GM18519 (cell line): ENCODE measurements at regions not wholly inside any gene's neighbourhood (a gene's known extent, or its start where the extent isn't known, plus 50 kb on each side); places are given as distances from the start of the nearest gene placed in this dataset.
"Not testable (repeated sequence)": the region's sequence is repeated elsewhere in the genome, so short reads cannot be mapped to it uniquely, and the experiment has no call there.

ENCODE experiments used
- ATAC-seq: cut with Tn5 transposase; IDR thresholded peaks from one replicate; pipeline ENCODE4 v1.9.1; 2021; ENCODE audit warnings: mild to moderate bottlenecking, moderate library complexity; ENCODE audit not compliant: unreplicated experiment, low FRiP score

GRCh38 chr6:27130668-27131428 lies 116.7 kb upstream of the PRSS16 start:
- no peak for ATAC-seq

GRCh38 chr6:27132282-27132531 lies 115.3 kb upstream of the PRSS16 start:
- not testable (repeated sequence) for ATAC-seq

DNA sequence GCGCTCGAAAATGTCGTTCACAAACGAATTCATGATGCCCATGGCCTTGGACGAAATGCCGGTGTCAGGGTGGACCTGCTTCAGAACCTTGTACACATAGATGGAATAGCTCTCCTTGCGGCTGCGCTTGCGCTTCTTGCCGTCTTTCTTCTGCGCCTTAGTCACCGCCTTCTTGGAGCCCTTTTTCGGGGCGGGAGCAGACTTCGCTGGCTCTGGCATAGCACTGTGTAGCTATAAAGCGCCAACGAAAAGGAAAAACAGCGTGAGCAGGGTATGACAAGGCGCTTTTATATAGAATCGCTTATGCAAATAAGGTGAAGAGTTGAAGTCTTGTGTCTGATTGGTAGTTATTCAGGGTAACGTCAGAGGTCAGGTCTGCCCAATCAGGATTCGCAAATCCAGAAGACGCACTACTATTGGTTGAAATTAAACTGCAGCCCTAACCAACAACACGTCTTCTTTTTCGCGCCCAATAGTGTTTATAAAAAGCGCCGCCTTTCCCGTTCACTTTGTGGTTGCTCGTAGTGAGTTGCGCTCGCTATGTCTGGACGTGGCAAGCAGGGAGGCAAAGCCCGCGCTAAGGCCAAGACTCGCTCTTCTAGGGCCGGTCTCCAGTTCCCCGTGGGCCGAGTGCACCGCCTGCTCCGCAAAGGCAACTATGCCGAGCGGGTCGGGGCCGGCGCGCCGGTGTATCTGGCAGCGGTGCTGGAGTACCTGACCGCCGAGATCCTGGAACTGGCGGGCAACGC lies 114.8 kb upstream of the PRSS16 start:
- peak; percentile 66 for ATAC-seq

DNA sequence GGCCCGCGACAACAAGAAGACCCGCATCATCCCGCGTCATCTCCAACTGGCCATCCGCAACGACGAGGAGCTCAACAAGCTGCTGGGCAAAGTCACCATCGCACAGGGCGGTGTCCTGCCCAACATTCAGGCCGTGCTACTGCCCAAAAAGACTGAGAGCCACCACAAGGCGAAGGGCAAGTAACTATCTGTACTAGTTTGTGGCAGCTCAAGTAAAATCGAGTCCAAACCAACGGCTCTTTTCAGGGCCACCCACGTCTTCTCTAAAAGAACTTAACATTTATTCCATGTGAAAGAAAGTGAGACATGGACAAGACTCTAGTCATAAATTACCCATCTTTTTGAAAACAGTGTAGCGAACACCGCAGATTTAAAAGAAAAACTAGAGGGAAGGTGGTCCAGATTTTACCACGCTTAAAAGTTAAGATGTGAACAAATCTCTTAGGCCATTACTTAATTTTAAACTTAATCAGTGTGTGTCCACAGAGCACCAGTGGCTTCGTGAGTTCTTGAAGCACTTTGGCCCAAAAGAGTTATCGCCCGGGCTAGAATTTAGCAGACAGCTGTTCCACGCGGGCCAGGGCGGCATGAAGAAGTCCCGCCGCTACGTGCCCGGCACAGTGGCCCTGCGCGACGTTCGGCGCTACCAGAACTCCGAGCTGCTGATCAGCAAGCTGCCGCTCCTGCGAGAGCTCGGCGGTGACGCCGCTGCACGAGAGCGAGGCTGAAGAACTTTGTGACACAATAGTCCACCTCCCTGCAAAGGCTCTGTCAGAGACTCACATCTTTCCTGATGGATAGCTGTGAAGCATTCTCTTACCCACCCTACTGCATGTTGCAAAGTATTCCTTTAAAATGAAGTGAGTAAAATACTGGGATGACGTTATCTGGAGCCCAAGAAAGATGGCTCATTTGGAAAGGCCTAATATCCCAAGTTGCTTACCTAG lies 113.9 kb upstream of the PRSS16 start:
- no peak for ATAC-seq

- no peak for ATAC-seq
Measured at GRCh38 chr6:27135087-27135657, 112.3 kb upstream of the PRSS16 start.

DNA sequence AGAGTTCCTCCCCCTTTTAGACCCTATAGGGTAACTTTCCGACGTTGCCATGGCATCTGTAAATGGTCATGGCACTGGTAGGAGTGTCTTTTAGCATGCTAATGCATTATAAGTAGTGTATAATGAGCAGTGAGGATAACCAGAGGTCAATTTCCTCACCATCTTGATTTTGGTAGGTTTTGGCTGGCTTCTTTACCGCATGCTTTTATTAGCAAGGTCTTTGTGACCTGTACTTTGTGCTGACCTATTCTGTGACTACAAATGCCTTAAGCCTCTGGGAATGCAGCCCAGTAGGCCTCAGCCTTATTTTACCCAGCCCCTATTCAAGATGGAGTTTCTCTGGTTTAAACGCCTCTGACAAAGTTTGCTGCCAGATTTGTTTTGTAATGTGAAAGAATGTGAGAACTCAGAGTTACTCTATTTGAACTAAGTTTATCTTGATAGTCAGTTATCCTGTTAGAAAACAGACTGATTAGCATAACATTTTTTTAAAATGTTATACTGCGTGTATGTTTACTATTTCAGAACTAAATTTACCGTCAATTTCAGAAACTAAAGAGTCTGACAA lies 111.3 kb upstream of the PRSS16 start:
- ATAC-seq: no peak

GRCh38 chr6:27136978-27137814 lies 110.3 kb upstream of the PRSS16 start:
- ATAC-seq: no peak

GRCh38 chr6:27138406-27138805 lies 109.1 kb upstream of the PRSS16 start:
- no peak for ATAC-seq

- no peak for ATAC-seq
Measured at GRCh38 chr6:27138837-27139755, 108.4 kb upstream of the PRSS16 start.

GRCh38 chr6:27139756-27140579 lies 107.5 kb upstream of the PRSS16 start:
- ATAC-seq: no peak

DNA sequence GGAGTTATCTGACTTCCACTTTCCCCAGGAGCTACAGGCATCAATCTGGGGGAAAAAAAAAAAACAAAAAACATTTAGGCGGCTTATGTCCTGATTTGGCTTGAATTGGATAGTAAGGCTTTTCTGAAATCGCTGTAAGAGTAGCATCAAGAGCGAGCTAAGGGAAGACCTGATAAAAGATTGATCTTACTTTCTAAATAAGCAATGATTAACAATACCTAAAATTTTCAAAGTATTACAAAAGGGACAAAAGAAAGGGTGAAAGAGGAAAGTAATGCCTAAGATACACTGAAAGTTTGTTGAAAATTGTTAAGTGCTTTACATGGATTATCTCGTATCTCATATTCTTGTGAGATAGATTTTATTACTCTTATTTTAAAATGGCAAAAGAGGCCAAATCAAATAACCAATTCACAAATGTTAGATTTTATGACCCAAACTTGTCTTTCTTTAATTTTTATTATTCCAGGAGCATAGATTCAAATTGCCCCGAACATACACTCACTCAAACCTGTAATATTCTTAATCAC lies 106.4 kb upstream of the PRSS16 start:
- ATAC-seq: no peak

GRCh38 chr6:27141529-27142015 lies 105.9 kb upstream of the PRSS16 start:
- ATAC-seq: no peak

- not testable (repeated sequence) for ATAC-seq
Measured at GRCh38 chr6:27143020-27143388, 104.5 kb upstream of the PRSS16 start.

- ATAC-seq: no peak
Measured at GRCh38 chr6:27143474-27144026, 104.0 kb upstream of the PRSS16 start.

GRCh38 chr6:27144740-27145079 lies 102.8 kb upstream of the PRSS16 start:
- ATAC-seq: no peak

GRCh38 chr6:27145731-27146455 lies 101.6 kb upstream of the PRSS16 start:
- ATAC-seq: no peak

- not testable (repeated sequence) for ATAC-seq
Measured at GRCh38 chr6:27146456-27146705, 101.1 kb upstream of the PRSS16 start.
